ENCODE measurements at regions not wholly inside any gene's neighbourhood (a gene's known extent, or its start where the extent isn't known, plus 50 kb on each side); places are given as distances from the start of the nearest gene placed in this dataset.
A peak's percentile ranks its signal among the peaks of the same experiment; 100 is the strongest.
"Not testable (repeated sequence)": the region's sequence is repeated elsewhere in the genome, so short reads cannot be mapped to it uniquely, and the experiment has no call there.

DNA sequence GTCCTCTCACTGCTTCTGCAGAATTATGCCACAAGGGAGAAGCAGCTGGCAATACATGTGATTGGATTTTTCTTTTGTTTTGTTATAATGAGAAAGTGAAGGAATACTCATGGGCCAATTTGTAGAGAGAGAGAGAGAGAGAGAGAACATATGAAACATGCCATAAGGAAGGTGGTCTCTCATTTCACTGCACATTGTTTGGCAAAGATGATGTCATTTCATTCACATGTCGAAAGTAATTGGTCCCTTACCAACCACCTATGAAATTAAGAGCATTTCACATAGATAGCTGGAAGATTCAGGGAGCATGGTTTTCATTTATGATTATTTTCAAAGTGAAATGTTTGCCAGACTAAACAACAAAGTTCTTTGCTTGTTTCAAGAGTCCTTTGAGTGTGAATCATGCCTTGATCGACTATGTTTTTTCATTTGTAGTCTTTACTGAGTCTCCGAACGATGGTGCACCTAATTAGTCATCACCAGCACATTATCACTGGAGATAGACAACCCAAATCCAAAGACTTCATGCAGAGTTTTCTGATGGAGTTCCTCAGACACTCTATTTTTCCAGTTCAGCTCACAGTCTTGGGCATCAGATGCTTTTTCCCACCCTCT is 130.1 kb upstream of the ZEB1 start:
- no peak for DNase-seq

DNA sequence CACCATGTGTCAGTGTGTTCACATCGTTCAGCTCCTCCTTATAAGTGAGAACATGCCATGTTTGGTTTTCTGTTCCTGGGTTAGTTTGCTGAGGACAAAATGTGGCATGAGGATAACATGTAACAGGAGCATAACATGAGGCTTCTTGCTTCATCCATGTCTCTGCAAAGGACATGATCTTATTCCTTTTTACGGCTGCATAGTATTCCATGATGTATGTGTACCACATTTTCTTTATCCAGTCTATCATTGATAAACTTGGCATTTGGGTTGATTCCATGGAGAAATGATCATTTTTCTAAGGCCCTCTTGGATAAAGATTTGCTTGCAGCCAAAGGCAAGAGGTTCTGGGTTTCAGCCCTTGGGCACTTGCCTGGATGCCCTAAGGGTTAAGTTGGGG is 128.5 kb upstream of the ZEB1 start:
- no peak for DNase-seq

DNA sequence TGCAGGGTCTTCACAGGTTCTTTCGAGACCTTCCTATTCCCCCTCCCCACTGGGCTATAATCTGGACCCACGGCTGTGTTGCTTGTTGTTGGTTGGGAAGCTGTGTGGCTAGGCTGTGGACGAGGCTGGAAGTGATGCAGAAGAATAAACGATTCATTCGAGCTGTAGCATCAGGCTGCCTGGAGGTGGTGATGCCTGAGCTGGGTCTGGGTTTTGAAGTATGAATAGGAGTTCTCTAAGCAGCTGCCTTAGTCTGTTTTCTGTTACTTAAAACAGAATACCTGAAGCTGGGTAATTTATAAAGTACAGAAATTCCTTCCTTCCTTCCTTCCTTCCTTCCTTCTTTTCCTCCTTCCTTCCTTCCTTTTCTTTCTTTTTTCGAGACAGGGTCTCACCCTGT is 126.5 kb upstream of the ZEB1 start:
- DNase-seq = no peak

DNA sequence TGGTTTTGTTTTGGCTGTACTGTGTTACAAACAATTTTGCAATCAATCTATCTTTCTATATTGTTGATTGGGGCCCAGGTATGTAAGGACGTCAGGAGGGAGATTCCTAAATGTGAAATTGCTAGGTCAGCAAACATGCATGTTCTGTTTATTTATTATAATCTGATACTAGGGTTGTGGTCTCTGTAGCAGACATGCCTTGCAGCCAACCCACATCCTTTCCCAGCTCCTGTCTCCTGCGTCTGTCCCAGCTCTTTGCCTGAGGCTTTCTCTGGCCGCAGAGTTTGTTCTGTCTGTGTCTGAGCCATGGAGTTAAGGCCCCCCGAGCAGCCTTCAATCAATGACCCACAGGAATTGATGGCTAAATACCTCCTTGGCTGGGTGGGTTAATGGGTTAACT is 124.0 kb upstream of the ZEB1 start:
- DNase-seq = no peak

DNA sequence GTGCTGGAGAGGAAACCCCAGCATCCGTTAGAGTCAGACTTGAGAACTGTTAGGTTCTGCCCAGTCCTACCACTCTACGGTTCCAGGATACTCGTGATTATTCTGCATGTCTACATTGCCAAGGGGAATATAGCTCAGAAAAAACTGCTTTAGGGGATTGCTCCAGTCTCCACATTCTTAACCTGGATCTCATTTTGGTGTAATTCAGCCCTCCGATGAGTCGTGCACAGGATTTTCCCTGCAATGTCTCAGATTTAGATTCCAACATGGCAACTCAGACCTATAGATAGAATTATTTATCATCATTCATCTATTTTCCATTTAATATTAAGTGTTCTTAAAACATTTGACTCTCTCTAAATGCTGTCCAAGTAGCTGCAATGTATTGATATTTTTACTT is 121.1 kb upstream of the ZEB1 start:
- DNase-seq = peak; percentile 70

DNA sequence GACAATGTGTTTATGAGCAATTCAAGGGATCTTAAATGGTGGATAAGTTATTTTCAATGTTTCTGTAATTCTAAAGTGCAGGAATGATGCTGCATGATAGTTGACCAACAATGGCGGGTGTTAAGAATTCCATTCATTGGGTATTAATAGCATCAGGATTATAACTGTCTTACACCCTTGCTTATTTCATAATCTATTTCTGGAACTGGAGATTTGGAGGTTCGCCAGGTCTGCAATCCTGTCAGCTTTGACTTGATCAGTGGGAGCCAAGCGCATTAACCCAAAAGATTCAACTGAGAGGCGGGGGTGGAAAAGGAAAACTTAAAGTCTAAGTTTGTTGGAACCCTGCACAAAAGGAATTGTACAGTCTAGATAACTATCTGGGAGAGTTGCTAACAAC is 114.9 kb upstream of the ZEB1 start:
- DNase-seq = peak; percentile 68

DNA sequence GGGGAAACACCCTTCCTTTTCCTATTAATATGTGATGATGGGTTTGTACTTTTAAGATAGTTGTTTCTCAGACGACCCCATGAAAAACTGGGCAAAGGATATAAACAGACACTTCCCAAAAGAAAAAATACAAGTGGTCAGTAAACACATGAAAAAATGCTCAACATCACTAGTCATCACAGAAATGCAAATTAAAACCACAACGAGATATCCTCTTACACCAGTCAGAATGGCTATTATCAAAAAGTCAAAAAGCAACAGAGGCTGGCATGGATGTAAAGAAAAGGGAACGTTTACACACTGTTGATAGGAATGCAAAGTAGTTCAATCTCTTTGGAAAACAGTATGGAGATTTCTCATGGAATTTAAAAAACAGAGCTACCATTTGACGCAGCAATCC is 111.4 kb upstream of the ZEB1 start:
- no peak for DNase-seq

DNA sequence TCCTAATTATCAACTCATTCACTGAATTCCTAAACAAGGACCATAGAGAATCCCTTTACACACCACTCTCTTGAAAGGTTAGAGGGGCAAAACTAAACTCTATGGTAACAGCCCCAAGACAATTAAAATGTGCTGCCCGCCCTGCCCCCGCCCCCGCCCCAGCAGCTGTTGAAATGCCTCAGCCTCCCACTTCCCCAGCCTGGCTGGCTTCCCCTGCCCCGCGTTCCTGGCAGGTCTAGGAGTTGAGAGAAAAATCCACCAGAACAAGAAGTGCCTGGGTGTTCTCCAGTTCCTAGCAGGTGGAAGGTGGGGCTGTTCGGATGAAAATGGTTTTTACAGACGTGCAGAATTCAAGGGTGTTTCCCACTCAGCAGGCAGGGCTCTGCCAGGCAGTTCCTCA is 109.5 kb upstream of the ZEB1 start:
- no peak for DNase-seq

DNA sequence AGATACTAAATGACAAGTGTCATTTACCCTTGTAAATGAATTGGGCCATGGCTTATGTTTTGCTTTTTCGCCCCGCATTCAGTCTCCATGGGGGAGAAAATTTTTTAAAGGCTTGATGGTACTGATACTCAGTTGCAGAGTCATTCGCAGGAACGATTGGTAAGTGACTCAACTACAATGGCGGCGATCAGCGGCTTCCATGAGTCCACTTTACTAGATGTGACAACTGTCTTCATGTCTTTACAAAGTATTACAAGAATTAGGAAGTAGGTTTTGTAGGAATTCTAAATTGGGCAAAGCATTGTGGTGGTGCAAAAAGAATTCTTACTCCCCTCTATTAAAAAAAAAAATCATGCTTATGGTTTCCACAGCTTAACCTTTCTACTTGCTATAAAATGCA is 108.8 kb upstream of the ZEB1 start:
- DNase-seq = no peak

DNA sequence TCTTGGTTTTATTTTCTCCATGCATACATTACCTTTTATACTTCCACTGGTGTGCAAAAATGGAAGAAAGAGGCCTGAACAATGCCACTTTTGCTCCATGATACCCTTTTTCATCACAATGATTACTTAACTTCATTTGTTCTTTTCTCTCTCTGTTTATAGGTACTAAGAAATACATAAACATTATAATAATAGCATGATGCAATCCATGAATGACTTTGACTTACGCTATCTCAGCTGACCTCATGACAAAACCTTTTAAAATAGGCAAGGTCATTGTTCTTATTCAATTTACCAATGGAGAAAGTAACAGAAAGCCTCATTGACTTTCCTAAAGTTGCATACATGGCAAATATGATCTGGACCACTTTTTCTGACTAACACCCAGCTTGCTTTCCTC is 105.1 kb upstream of the ZEB1 start:
- no peak for DNase-seq

DNA sequence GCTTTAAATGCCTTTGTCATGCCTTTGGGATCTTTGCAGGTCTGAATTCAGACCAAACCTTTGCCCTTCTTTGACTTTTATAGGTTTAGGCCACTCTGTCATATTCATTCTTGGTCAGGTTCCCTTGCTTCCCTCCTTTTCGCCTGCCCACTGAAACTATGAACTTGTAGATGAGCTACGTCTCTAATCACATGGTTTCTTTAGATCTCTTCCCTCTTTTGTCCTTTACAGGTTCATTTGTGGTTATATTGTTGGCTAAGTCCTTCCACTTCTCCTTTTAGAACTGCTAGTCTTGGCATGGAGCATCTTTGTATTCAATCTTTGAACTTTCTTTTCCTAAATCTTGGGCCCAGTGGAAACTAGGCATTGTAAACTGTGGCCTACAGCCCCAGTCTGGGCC is 104.0 kb upstream of the ZEB1 start:
- no peak for DNase-seq

DNA sequence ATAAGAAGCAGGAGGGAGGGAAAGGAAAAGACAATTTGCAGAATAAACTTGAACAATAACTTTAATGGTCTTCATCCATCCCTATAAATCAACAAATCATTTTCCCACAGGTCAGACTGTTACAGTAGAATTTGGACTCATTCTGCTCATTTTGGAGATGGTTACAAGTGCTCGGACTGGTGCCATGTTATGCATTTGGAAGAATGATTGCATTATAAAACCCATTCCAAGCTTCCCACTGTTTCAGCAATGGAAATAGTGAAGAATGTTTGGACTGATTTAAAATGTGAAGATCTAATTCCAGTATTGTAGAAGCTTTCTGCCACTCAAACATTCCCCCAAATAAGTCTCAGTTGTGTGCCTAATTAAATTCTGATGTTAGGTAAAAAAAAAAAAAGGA is 99.7 kb upstream of the ZEB1 start:
- peak; percentile 36 for DNase-seq

DNA sequence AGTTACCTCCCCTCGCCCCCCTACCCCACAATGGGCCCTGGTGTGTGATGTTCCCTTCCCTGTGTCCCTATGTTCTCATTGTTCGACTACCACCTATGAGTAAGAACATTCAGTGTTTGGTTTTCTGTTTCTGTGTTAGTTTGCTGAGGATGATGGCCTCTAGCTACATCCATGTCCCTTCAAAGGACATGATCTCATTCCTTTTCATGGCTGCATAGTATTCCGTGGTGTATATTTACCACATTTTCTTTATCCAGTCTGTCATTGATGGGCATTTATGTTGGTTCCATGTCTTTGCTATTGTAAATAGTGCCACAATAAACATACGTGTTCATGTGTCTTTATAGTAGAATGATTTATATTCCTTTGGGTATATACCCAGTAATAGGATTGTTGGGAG is 90.2 kb upstream of the ZEB1 start:
- DNase-seq = not testable (repeated sequence)

DNA sequence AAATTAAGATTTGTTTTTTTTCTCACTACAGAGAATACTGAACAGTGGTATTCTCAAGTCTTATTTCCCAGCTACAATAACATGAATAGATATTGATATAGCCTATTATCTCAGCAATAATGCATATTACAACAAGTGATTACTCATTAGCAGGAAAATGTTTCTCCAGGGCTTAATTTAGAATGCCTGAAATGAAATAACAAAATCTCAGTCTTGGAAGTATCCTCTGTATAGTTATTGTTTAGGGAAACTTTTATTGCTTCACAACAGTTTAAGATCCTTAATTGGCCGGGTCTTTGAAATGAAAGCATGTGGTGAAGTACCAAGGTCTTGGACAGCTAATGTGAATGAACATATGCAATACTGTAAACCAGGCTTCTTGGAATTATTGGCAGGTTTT is 79.1 kb upstream of the ZEB1 start:
- no peak for DNase-seq

DNA sequence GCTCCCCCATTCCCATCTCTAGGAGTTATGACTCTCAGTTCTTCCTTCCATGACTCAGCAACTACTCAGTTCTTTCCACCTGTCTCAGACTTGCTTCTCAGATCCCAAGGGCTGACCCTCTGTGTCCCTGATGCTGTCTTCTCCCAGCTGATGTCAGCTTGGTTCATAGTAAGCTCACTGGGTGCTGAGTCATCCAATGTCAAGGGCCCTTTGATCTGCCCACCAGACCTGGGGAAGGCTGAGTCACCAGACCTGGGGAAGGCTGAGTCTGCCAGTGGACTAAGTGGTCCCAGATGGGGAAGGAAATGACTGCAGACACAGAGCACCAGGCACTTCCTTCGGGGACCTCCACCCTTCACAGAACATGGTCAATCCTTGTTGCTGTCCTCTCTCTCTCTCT is 76.1 kb upstream of the ZEB1 start:
- DNase-seq = peak; percentile 98

DNA sequence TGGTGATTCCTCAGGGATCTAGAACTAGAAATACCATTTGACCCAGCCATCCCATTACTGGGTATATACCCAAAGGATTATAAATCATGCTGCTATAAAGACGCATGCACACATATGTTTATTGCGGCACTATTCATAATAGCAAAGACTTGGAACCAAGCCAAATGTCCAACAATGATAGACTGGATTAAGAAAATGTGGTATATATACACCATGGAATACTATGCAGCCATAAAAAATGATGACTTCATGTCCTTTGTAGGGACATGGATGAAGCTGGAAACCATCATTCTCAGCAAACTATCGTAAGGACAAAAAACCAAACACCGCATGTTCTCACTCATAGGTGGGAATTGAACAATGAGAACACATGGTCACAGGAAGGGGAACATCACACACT is 67.9 kb upstream of the ZEB1 start:
- DNase-seq = not testable (repeated sequence)

DNA sequence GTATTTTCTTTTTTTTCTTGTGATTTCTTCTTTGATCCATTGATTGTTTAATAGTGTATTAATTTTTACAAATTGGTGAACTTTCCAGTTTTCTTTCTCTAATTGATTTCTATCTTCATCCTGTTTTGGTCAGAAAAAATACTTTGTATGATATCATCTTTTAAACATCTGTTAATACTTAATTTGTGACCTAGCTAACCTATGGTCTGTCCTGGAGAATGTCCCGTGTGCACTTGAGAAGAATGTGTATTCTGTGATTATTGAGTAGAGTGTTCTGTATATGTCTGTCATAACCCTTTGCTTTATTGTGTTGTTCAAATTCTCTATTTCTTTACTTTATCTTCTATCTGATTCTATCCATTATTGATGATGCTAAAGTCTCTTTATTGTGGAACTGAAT is 65.8 kb upstream of the ZEB1 start:
- DNase-seq = no peak

DNA sequence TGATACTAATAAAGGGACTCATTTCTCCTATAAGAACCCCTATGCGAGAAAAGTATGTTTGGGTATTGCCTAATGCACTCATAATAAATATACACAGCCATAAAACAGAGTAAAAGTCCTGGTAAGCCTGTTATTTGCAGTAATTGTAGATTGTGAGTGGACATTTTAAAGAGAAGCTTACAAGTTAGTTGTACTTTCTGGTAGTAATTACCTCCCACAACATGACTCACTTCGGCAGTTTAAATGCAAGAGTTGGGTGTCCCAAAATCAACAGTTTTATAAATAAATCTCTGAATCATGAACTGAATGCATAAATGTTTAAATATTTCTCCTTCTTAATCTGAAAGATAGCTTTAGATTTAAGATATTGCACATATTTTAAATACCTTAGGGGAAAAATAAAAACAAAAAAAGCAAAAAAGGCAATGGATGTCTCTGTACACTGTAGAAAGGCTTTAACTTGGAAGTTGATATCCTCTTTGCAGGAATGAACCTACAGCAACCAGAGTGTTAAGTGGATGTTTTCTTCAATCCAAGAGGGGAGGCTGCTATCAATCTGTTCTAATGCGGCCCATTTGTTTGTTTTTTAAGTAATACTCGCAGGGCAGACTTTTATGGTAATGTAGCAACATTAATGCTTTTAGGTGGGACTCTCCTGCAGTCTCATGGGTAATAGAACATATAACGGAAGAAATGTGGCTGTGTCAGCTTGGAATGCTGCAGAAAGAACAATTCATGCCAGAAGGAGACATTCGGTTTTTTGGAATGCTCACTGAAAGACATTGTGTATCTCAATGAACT is 57.3 kb upstream of the ZEB1 start:
- peak; percentile 88 for DNase-seq

DNA sequence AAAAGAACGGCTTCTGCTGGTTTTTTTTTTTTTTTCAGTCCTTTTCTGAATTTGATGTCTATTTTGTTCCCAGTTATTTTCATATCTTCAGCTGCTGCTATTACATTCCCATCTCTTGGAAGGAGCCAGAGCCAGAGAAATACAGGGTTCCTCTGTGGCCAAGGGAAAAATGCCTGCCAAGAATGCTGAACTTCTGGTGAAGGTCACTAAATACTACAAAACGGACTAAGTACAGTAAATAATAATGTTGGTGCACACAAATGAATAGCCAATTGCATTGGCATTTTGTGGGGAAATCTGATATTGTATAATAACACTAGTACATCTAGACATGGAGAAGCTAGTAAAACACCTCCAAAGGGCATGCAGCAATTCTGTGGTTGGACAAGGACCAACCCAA is 56.3 kb upstream of the ZEB1 start:
- peak; percentile 78 for DNase-seq

DNA sequence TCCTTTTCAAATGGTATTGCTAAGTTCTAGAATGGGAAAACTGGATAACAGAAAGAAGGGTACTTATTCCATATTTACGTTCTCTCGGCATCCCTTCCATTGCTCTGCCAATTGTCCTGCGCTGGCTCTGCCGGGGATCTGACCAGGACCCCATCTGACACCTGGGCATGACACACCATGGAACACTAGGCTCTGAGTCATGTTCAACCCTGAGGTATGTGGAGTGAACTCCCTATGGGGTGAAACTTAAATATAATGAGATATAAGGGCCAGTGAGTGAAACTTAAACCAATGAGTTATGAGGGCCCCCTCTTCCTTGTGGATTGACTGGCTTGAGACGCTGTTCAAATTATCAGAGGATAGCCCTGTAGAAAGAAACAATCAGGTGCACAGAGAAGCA is 55.1 kb upstream of the ZEB1 start:
- DNase-seq = peak; percentile 37

DNA sequence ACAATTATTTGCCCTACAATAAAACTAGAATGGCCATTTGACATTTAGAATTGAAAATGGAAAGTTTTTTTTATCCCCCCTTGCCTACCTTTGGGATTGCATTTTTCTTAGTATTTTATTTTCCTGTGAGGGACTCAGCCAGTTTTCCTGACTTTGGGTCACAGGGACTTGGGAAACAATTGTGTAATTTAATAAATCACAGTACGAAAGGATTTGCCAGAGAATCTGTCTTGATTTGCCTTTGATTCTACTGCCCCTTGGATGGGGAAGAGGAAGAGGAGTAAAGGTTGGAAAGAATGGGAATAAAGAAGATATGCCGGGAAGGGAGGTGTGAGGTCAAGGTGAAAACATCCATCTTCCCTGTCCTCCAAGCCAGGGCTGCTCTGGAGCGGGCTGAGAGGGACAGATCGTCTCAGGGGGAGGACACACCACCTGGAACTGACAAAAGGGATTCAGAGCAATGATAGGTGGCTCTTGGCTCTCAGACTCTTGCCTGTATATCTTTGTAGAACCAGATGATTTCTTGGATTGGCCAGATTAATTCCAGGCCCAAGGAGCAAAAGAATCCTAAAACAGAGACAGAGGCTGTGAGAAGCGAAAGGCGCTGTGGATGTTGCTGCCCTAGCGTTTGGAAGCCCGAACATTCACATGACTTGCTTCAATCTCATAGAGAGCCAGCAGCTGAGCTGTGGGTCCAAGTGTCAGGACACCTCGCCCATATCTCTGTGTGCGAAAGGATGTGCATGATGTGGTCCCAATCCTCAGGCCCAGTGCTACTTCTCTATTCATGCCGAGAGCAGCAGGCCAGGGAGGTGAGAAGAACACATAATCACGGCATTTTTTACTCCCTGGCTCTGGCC is 50.3 kb upstream of the ZEB1 start:
- DNase-seq = no peak
